ENCODE measurements at regions not wholly inside any gene's neighbourhood (a gene's known extent, or its start where the extent isn't known, plus 50 kb on each side); places are given as distances from the start of the nearest gene placed in this dataset.

- Histone ChIP-seq H3K27me3 (replicated peaks; ENCODE audit: insufficient read depth, low read depth, low read length, poor library complexity) (no peaks in the 10 kb centered on the region), H3K4me3 (ENCODE audit: low read depth, low read length, poor library complexity, severe bottlenecking) (no peak overlapping the region), H3K9me3 (ENCODE audit: low read depth, low read length, poor library complexity, severe bottlenecking) (no peaks in the 10 kb centered on the region), H3K27ac (ENCODE audit: low read depth, low read length, poor library complexity, severe bottlenecking) (no peak overlapping the region), H3K4me1 (ENCODE audit: insufficient read depth, low read length, poor library complexity, severe bottlenecking) (peaks cover 27% of the 10 kb centered on the region), H3K36me3 (ENCODE audit: insufficient read depth, low read length, poor library complexity, severe bottlenecking) (no peaks in the 10 kb centered on the region)
- ChIA-PET CTCF (no interaction called here), POLR2A (ENCODE audit: low non-redundant PET) (no interaction called here)
- BruUV-seq (replicated peaks), result no TSS peak
- intact Hi-C loops (cut with micrococcal nuclease; ENCODE audit: unreplicated experiment), result no loop called here
- no peak for DNase-seq (ENCODE audit: low spot score)
- TF ChIP-seq, protein P1, sequence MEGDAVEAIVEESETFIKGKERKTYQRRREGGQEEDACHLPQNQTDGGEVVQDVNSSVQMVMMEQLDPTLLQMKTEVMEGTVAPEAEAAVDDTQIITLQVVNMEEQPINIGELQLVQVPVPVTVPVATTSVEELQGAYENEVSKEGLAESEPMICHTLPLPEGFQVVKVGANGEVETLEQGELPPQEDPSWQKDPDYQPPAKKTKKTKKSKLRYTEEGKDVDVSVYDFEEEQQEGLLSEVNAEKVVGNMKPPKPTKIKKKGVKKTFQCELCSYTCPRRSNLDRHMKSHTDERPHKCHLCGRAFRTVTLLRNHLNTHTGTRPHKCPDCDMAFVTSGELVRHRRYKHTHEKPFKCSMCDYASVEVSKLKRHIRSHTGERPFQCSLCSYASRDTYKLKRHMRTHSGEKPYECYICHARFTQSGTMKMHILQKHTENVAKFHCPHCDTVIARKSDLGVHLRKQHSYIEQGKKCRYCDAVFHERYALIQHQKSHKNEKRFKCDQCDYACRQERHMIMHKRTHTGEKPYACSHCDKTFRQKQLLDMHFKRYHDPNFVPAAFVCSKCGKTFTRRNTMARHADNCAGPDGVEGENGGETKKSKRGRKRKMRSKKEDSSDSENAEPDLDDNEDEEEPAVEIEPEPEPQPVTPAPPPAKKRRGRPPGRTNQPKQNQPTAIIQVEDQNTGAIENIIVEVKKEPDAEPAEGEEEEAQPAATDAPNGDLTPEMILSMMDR (conservative IDR thresholded peaks at IDR 0.05; ENCODE audit: low read depth, low read length), result no peak
- no peak for TF ChIP-seq EZH2 (IDR thresholded peaks at IDR 0.05; ENCODE audit: borderline replicate concordance, low read depth, low read length, poor library complexity, severe bottlenecking)
These were observed 728.3 kb downstream of the TYW1 start for GRCh38 chr7:67724955-67725354.

DNA sequence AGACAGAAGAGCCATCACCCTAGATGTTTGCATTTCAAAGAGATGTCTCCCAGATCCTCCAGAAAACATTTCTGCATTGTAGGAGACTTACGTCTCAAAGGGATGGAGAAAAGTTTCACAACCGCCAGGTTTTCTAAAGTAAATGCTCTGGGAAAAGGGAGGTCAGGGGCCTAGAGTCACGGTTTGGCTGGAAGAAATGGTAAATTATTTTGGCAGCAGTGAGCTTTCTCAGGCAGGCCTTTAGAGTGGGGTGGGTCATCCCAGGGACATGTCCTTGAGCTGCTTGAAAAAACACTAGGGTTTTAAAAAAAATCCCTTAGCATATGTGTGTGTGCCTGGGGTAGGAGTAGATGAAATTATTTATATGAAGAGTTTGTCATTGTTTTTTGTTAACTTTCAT lies 728.8 kb downstream of the TYW1 start:
- POLR2A ChIA-PET (ENCODE audit: low non-redundant PET), result no interaction called here
- Histone ChIP-seq H3K27me3 (replicated peaks; ENCODE audit: insufficient read depth, low read depth, low read length, poor library complexity) (no peaks in the 10 kb centered on the region), H3K36me3 (ENCODE audit: insufficient read depth, low read length, poor library complexity, severe bottlenecking) (no peaks in the 10 kb centered on the region), H3K27ac (ENCODE audit: low read depth, low read length, poor library complexity, severe bottlenecking) (no peak overlapping the region), H3K9me3 (ENCODE audit: low read depth, low read length, poor library complexity, severe bottlenecking) (no peaks in the 10 kb centered on the region), H3K4me1 (ENCODE audit: insufficient read depth, low read length, poor library complexity, severe bottlenecking) (peaks cover 29% of the 10 kb centered on the region), H3K4me3 (ENCODE audit: low read depth, low read length, poor library complexity, severe bottlenecking) (no peak overlapping the region)
- CTCF ChIA-PET, result no interaction called here
- TF ChIP-seq, protein P1 (conservative IDR thresholded peaks at IDR 0.05; ENCODE audit: low read depth, low read length), result no peak
- no peak for TF ChIP-seq EZH2 (IDR thresholded peaks at IDR 0.05; ENCODE audit: borderline replicate concordance, low read depth, low read length, poor library complexity, severe bottlenecking)
- no peak for DNase-seq (ENCODE audit: low spot score)
- BruUV-seq (replicated peaks), result no TSS peak
- intact Hi-C loops (cut with micrococcal nuclease; ENCODE audit: unreplicated experiment), result no loop called here

DNA sequence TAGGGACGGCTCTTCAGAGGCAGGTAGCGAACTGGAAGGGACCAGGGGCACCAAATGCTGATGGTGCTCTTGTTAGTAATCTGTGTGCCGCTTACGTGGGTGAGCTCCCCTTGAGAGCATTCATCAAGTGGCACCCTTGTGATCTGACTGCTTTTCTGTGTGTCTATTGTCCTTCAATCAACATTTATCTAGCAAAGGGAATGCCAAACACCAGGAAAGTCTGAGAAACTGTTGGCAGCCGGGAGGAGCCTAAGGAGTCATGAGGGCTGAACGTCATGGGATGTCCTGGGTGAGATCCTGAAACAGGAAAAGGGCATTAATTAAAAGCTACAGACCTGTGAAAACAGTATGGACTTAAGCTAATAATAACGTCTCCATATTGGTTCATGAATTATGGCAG lies 733.1 kb downstream of the TYW1 start:
- Histone ChIP-seq H3K4me1 (ENCODE audit: insufficient read depth, low read length, poor library complexity, severe bottlenecking) (peaks cover 7% of the 10 kb centered on the region), H3K4me3 (ENCODE audit: low read depth, low read length, poor library complexity, severe bottlenecking) (no peak overlapping the region), H3K36me3 (ENCODE audit: insufficient read depth, low read length, poor library complexity, severe bottlenecking) (no peaks in the 10 kb centered on the region), H3K9me3 (ENCODE audit: low read depth, low read length, poor library complexity, severe bottlenecking) (no peaks in the 10 kb centered on the region), H3K27ac (ENCODE audit: low read depth, low read length, poor library complexity, severe bottlenecking) (no peak overlapping the region), H3K27me3 (replicated peaks; ENCODE audit: insufficient read depth, low read depth, low read length, poor library complexity) (no peaks in the 10 kb centered on the region)
- no TSS peak for BruUV-seq (replicated peaks)
- no peak for DNase-seq (ENCODE audit: low spot score)
- CTCF ChIA-PET, result no interaction called here
- intact Hi-C loops (cut with micrococcal nuclease; ENCODE audit: unreplicated experiment), result no loop called here
- POLR2A ChIA-PET (ENCODE audit: low non-redundant PET), result no interaction called here
- TF ChIP-seq, protein P1 (conservative IDR thresholded peaks at IDR 0.05; ENCODE audit: low read depth, low read length), result no peak
- no peak for TF ChIP-seq EZH2 (IDR thresholded peaks at IDR 0.05; ENCODE audit: borderline replicate concordance, low read depth, low read length, poor library complexity, severe bottlenecking)

Measured in A673 (cell line).